GM18502 (cell line): ENCODE measurements at regions not wholly inside any gene's neighbourhood (a gene's known extent, or its start where the extent isn't known, plus 50 kb on each side); places are given as distances from the start of the nearest gene placed in this dataset.

Experiments used
- ATAC-seq: cut with Tn5 transposase; IDR thresholded peaks from one replicate; pipeline ENCODE4 v1.9.1; 2021; ENCODE audit warnings: mild to moderate bottlenecking; ENCODE audit not compliant: unreplicated experiment, poor library complexity

DNA sequence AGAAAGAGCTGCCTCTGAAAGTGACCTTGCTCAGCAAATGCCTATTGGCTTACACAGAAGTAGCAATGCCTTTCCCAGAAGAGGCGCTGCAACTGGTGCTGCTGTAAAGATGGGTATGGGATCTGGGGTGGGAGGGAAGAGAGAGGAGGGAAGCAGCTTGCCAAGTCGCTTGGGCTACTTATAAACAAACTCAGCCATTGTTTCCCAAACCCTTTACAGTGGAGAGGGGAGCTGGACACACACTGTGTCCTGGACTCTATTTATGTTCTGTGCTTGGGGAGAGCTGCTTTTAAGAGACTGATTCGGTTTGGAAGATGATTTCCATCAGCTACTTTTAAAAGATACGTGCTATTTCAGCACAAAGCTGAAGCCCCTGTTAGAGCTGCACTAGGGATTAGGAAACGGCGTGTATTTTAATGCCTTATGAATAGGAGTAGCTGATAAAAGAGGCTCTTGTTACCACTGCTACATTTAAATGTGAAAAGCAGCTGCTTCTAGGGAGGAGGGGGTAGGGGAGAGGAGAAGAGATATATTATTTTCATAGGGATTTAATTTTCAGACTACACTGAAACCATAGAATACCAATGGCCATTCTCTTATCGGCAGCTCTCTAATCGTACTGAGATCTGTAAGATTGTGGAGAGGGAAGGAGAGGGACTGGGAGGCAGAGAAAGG lies 440.6 kb downstream of the MCTP2 start:
- no peak for ATAC-seq

DNA sequence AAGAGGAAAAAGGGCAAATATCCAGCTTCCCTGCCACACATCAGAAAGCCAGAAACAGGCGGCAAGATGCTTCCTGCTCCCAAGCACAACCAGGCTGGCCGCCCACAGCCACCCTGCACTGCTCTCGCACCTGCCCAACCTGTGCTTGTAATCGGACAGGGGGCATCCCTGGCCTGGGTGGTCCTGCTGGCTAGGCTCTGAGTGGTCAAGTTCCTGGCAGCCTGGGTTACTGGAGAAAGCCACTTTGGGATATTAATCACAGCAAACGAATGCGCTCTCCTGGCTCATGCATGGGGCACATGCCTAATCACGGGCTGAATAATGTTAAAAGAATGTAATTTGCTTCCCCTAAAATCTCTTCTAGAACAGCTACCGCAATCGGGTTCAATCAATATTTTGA lies 442.4 kb downstream of the MCTP2 start:
- no peak for ATAC-seq

DNA sequence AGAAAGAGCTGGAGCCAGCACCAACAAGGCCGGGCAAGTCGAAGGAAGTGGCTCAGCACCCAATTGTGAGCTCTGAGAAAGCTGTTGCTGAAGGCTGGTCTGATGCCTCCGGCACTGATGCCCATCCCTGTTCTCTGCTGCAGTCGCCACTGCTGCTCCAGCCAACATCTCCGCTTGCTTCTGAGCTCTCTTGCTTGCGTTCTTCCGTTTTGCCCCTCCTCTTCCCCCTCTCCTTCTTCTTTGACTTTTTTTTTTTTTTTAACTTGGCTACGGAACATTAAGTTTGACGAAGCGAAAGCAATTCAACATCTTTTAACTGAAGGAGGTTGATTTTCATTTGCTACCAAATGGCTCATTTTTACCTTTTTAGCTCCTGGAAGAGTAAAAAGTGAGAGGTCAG lies 442.9 kb downstream of the MCTP2 start:
- ATAC-seq = no peak

DNA sequence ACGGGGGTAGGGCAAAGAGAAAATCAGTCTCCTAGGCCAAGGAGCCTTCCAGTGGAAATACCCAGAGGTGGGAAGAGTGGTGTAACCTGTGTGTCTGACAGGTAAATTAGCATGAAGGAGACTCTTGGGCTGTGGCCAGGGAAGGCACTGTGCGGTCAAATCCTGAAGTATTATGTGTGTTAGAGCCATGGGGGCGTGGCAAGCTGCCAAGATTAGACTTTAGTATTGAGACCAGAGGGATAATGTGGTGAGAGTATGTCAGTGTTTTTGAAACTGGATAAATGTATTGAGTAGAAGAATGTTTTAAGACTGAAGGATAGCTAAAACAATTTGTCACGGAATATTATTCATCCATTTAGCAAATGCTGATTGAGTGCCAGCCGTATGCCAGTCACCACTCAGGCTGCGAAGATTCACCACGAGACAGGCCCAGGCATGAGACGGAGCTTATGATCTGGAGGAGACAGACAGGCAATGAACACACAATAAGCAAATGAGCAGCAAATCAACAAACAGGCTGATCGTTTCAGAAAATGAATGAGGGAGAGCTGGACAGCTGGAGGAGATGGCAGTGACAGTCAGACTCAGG lies 445.9 kb downstream of the MCTP2 start:
- ATAC-seq = no peak

DNA sequence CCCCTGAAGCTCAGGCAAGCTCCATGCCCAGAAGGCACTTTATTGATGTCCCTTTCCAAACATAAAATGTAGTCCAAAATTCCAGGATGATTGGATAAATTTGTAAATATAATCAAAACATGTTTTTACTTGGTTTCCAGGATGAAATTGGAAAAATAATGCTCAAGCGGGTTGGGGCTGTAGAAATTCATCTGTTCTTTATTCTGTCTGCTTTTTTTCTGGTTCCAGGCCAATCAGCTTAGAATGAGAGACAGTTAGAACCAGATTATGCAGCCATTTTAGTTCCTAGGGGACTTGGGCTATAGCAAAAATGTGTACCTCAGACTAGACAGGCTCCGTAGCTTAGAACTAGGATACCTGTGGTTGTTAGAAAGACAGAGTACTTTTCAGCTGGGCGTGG lies 450.8 kb downstream of the MCTP2 start:
- ATAC-seq = no peak

DNA sequence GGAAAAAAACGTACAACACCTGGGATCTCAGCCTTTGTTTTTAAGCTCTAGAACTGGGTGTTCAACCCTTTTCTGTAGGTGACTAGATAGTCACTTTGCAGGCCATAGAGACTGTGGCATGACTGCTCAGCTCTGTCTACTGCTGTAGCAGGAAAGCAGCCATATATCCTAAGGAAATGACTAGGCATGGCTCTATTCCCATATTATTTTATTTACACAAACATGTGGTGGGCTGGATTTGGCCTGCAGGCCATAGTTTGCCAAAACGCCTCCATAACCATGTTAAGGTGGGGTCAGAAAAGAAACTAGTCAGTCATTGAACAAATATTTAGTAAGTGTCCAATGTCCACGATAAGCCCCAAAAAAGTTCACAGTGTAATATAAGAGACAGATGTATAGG lies 452.5 kb downstream of the MCTP2 start:
- no peak for ATAC-seq

DNA sequence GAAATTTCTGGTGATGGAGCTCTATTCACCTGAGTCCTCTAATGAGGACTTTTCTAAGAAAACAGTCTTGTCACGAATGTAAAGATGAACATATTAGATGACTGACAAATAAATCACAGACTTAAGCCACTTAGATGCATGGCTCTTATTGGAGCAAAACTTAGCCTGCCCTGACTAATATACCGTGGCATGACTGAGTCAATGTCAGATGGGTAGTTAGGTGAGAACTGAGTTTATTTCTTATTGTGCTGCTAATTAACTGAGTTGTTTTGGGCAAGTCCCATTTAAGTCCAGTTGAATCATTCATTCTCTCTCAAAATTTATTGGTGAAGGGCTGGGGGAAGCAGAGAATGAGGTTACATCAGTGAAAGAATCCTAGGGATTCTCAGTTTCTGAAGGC lies 459.8 kb downstream of the MCTP2 start:
- ATAC-seq = no peak

DNA sequence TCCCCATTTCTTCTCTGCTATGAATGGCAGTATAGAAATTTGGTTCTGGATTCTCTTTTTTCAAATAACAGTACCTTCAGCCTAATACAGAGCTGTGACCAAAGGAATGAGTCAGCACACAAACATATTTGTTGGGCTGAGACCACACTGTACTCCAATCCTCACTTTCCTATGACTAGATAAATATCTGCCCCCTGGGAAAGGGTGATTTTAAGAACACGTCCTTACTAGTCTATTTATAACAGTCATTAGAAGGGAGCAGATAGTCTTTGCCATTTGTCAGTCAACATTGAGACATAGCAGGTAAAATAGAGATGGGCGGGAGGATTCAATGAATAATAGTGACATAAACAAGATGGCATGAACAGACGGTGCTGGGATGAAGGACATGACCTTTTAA lies 461.3 kb downstream of the MCTP2 start:
- ATAC-seq = no peak

DNA sequence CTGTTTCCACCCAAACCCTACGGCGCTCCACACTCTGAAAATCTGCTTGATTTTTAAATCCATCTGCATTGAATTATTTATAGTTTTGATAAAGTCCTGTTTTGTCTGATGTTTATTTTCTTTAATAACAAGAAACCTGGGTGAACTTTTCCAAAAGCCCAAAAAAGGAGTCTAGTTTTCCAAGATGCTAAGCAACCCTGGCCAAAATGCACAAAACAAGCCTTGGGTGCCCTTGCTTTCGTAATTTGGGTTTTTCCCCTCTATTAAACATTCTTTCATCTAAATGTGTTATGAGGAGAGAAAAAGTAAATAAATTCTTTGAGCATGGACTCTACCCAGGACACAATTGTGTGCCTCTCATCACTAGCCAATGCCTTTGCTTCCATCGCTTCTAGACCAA lies 468.9 kb downstream of the MCTP2 start:
- no peak for ATAC-seq

DNA sequence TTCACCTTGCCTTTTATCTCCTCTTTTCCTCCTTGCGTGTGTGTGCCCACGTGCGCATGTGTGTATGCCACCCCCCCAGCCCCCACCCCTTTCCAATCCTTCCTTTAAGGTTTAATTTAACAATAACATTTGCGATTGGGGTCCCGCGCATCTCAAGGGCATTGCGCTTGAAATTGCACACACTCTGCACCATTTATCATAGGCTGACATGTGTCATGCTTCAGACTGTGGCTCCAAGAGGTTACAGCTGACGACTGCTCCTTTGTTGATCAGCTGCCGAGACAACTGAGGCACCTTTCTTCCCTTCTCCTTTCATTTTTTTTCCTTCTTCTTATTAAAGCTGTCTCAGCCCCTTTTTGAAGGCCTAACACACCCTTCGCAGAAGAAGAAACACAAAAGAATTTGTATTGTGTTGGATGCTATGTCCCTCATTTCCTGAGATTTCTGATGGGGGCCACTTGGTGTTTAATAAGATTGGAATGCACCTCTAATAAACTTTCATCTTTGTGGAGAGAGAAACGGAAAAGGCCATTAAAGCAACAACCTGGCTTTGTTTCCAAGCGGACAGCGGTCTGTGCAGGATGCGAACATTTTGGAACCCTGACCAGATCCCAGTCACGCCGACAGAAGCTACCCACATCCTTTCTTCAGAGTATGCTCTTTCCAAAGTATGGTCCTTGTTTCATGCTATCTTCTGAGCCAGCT lies 470.1 kb downstream of the MCTP2 start:
- ATAC-seq = no peak

DNA sequence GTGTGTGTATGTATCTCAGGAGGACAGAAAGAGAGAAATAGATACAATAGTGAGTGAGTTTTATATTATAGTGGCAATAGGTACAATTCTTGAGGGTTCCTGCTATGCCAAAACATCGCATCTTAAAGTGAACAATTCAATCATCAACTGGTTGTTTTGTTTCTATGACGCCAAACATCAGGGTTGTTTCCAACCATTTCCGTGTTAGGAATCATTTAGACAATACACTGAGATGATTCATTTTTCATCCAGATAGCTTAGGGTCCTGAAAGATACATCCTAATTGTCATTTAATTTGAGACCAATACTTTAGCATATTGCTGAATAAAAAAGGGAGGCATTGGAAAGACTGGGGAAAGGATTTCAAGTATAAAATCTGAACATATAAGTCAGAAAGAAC lies 472.2 kb downstream of the MCTP2 start:
- no peak for ATAC-seq

DNA sequence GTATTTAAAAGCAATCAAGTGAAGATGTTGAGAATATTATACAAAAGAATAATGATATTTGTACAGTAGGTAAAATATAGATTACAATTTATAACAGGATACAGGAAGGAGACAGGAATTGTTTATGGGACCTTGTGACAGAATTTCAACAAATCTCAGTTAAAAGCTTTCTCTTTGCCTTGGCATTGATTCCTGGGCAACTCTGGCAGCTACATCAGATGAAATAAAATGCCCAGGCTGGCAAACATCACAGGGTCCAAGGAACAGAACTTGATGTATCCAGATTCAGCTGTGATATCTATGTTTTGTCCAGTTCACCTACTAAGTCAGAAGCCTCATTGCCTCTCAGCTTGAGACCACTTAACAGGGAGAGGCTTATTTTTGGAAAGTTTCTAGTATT lies 473.1 kb downstream of the MCTP2 start:
- no peak for ATAC-seq

DNA sequence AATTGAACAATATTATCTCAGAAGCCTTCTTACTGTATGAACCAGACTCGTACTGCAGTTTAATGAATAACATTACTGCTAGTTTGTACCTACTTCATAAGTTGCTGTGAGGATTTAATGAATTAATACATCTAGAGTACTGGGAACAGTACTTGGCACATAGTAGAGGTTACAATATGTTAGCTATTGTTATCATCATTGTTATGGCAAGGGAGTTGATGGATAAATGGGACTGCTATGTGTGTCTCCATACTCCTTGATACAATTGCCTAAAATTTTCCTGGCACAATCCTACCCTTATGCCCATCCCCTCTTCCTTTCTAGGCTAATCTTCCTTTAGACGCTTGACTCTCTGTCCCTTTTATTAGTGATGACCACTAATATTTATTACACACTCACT lies 473.6 kb downstream of the MCTP2 start:
- no peak for ATAC-seq

DNA sequence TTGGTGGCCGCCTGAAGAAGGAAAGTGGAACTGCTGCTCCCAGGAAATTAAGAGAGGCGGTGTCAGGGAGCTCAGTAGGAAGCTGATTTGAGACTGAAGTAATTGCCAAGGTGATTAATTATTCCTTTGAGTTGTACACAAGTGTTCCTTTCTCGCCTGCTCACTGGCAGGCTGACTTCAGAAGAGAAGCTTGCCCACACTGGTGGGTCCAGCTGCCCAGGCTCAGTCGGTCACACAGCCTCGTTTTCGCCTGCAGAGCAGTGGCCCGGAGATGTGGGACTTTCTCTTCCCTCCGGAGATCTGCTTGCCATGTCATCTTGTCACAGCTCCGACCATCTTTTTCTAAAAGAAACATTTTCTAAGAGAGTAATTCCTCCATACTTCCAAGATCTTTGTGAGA lies 478.0 kb downstream of the MCTP2 start:
- no peak for ATAC-seq

DNA sequence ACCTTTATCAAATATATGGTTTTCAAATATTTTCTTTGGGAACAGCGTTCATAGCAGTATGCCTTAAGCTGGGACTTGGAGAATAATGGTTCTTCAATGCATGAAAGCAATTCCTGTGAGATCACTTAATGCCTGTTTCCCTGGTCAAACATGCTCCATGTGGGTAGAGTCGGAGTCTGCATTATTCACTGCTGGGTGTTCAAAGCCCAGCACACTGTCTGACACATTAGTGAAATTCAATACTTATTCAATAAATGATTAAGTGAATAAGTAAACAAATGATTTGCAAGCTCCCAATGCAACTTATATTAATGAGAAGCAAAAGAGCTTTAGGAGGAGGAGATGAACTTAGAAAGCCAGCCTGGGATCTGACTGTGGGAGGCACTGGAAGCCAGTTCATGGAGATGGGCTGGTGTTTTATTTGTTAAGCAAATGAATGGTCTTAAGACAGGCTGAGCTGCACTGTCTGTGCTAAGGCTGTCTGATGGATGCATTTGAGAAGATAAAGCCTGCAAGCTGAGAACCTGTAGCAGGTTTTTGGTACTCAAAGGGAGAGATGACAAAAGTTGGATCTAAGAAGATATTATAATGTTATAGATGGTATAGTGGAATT lies 490.8 kb downstream of the MCTP2 start:
- ATAC-seq = no peak

DNA sequence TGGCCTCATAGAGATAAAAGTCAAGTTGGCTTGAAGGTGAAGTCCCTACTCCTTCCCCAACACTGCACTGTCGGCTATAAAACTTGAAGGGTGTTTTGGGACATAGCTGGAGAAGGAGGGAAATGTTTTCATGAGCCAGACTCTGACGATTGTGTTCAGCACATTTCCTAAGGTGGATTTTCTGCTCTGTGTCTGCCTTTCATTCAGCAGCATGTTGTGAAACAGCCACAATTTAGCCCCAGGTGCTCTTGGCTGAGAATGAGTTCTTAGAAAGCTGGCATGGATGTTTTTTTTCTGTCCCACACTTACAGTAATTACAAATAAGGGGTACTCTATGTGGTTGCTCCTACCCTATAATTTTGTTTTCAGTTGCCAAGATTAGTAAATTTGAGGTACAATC lies 492.4 kb downstream of the MCTP2 start:
- no peak for ATAC-seq

DNA sequence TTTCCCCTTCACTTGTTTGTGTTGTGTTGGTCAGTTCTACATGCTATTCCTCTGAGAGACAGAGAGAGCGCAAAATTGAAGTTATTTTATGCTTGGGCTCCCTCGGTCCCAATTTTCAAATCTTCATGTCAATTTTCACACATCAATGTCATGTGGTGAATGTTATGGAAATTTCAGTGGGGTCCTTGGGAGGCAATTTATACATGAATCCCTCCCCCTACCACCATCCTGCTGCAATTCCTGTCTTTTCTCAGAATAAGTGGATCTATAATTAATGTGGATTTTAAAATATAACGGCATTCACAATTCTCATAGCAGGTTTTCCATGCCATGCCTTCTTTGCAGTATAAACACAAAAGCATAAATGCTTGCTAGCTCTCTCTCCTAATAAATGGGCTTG lies 499.9 kb downstream of the MCTP2 start:
- ATAC-seq = no peak

DNA sequence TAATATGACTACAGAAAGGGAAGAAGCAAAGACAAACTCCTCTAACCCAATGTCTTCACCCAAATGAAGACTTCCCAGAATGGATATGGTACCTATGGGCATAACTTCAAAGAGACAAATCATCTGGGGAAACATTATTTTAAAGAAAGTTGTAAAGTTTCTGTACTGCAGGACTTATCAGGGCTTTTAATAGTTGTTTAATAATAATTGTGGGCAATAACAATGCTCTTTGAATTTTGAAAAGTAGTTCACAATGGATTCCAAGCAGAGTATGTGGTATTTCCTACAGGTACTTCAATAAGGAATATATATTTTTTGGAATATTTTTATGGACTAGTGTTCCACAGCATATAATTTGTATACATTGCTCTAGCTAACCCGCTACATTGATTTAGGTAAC lies 503.1 kb downstream of the MCTP2 start:
- no peak for ATAC-seq

DNA sequence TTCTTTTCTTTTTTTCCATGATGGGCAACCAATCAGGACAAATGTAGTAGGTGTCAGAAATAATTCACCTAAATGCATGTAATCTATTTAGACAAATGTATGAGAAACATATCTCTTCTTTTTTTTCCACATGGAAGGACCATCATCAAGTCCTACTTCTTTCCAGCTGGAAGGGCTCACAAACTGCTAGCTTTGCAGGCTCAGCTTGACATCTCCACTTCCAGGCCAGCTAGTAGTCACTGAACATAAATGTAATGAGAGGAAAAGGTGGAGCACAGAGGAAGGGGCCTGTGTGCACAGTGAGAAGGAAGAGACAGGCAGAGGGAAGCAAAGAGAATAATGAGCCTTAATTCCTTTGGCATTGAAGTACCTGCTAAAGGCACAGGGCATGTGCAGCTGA lies 504.9 kb downstream of the MCTP2 start:
- no peak for ATAC-seq

DNA sequence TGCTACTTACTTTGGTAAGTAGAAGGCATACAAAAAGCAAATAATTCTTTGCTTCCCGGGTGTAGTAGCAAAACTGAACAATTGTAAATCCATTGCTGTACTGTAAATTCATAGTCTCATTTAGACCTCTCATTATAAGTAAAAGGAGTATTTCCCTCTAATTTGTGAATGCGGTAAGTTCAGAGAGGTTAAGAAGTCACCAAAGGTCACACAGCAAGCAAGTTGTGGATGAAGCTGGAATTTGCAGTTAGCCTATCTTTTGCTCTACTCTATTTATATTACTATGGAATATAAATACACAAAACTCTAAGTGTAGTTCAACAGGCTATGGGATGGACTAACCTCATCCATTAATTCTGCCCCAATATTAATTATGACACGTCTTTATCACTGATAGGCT lies 508.3 kb downstream of the MCTP2 start:
- ATAC-seq = no peak

DNA sequence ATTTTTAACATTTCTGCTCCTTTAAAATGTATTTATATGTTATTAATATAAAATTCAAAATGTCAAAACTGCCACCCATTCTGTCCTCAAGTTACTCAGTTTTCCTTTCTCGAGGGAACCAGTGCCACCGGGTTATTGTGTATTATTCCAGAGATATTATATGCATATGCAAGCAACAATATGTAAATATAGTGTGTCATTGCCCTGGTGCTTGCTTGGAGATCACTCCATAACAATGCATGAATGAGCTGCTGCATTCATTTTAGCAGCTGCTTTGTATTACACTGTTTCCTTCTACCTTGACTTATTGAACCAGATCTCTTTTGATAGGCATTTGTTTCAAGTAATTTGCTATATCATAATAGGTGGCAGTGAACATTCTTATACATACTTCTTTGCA lies 509.1 kb downstream of the MCTP2 start:
- ATAC-seq = no peak

DNA sequence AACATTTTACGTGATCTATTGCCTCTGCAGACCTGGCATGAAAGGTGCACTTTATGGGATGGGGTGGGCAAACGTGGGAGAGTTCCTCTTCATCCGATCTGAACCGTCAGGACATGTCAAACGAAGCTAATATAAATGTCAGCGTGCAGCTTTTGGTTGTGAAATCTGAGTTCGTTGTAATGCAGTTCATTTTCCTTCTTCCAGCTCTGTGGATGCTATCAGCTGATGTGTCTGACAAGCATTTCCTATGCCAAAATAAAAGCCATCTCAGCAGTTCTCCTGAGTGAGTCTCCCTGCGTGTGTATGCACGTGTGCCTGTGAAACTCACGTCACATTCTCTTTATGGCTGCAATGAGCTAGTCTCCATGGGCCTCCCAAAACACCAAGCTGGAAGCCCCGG lies 512.3 kb downstream of the MCTP2 start:
- no peak for ATAC-seq
